ENCODE measurements at regions not wholly inside any gene's neighbourhood (a gene's known extent, or its start where the extent isn't known, plus 50 kb on each side); places are given as distances from the start of the nearest gene placed in this dataset.
A peak's percentile ranks its signal among the peaks of the same experiment; 100 is the strongest.

GRCh38 chr6:33925210-33925609 is 121.4 kb upstream of the MLN start:
- Histone ChIP-seq H3K36me3 (no peaks in the 10 kb centered on the region), H3K9me3 (ENCODE audit: severe bottlenecking) (peaks cover 14% of the 10 kb centered on the region), H3K27ac (peak overlapping the region; percentile 94), H3K4me3 (ENCODE audit: low read depth, low read length) (no peak overlapping the region), H3K27me3 (ENCODE audit: insufficient read depth, low read depth, severe bottlenecking) (no peaks in the 10 kb centered on the region)
- no peak for DNase-seq
- no peak for TF ChIP-seq CTCF (IDR thresholded peaks at IDR 0.05; ENCODE audit: low read depth, low read length)

GRCh38 chr6:33924681-33925080 is 120.9 kb upstream of the MLN start:
- Histone ChIP-seq H3K27ac (peak overlapping the region; percentile 94), H3K36me3 (no peaks in the 10 kb centered on the region), H3K27me3 (ENCODE audit: insufficient read depth, low read depth, severe bottlenecking) (no peaks in the 10 kb centered on the region), H3K4me3 (ENCODE audit: low read depth, low read length) (no peak overlapping the region), H3K9me3 (ENCODE audit: severe bottlenecking) (peaks cover 14% of the 10 kb centered on the region)
- no peak for TF ChIP-seq CTCF (IDR thresholded peaks at IDR 0.05; ENCODE audit: low read depth, low read length)
- no peak for DNase-seq

GRCh38 chr6:33923857-33924514 is 120.2 kb upstream of the MLN start:
- Histone ChIP-seq H3K27me3 (ENCODE audit: insufficient read depth, low read depth, severe bottlenecking) (no peaks in the 10 kb centered on the region), H3K4me3 (ENCODE audit: low read depth, low read length) (0 out of 2 replicates have a peak overlapping the region, but pooled peaks have one; percentile 3), H3K27ac (peak overlapping the region; percentile 94), H3K9me3 (ENCODE audit: severe bottlenecking) (peaks cover 14% of the 10 kb centered on the region), H3K36me3 (no peaks in the 10 kb centered on the region)
- peak; percentile 70 for DNase-seq
- peak; percentile 42 for TF ChIP-seq CTCF (IDR thresholded peaks at IDR 0.05; ENCODE audit: low read depth, low read length)

GRCh38 chr6:33921745-33922144 is 117.9 kb upstream of the MLN start:
- Histone ChIP-seq H3K4me3 (ENCODE audit: low read depth, low read length) (no peak overlapping the region), H3K27ac (no peak overlapping the region; the same call in 1 of the 2 replicates), H3K36me3 (no peaks in the 10 kb centered on the region), H3K9me3 (ENCODE audit: severe bottlenecking) (peaks cover 9% of the 10 kb centered on the region), H3K27me3 (ENCODE audit: insufficient read depth, low read depth, severe bottlenecking) (no peaks in the 10 kb centered on the region)
- no peak for TF ChIP-seq CTCF (IDR thresholded peaks at IDR 0.05; ENCODE audit: low read depth, low read length)
- no peak for DNase-seq

- DNase-seq, result no peak
- TF ChIP-seq CTCF (IDR thresholded peaks at IDR 0.05; ENCODE audit: low read depth, low read length), result no peak
- H3K27me3 ChIP-seq (ENCODE audit: insufficient read depth, low read depth, severe bottlenecking), result no peaks in the 10 kb centered on the region
- H3K4me3 ChIP-seq (ENCODE audit: low read depth, low read length), result no peak overlapping the region
- peaks cover 9% of the 10 kb centered on the region for H3K9me3 ChIP-seq (ENCODE audit: severe bottlenecking)
- H3K27ac ChIP-seq, result no peak overlapping the region
- H3K36me3 ChIP-seq, result no peaks in the 10 kb centered on the region
These were observed 114.4 kb upstream of the MLN start for GRCh38 chr6:33918175-33918695.

- no peak overlapping the region for H3K4me3 ChIP-seq (ENCODE audit: low read depth, low read length)
- no peaks in the 10 kb centered on the region for H3K36me3 ChIP-seq
- TF ChIP-seq CTCF (IDR thresholded peaks at IDR 0.05; ENCODE audit: low read depth, low read length), result no peak
- H3K9me3 ChIP-seq (ENCODE audit: severe bottlenecking), result peaks cover 8% of the 10 kb centered on the region
- no peak overlapping the region for H3K27ac ChIP-seq
- no peak for DNase-seq
- no peaks in the 10 kb centered on the region for H3K27me3 ChIP-seq (ENCODE audit: insufficient read depth, low read depth, severe bottlenecking)
These were observed 111.3 kb upstream of the MLN start for GRCh38 chr6:33915134-33915533.

All from WERI-Rb-1 (cell line).